ENCODE measurements at regions not wholly inside any gene's neighbourhood (a gene's known extent, or its start where the extent isn't known, plus 50 kb on each side); places are given as distances from the start of the nearest gene placed in this dataset.
"Not testable (repeated sequence)": the region's sequence is repeated elsewhere in the genome, so short reads cannot be mapped to it uniquely, and the experiment has no call there.

- no peaks in the 10 kb centered on the region for H3K36me3 Mint-ChIP-seq (ENCODE audit: low read depth)
- H3K9me3 Mint-ChIP-seq, result no peaks in the 10 kb centered on the region
- peaks cover 30% of the 10 kb centered on the region for H3K27me3 Mint-ChIP-seq
- no peak for ATAC-seq (replicated peaks)
- no peaks in the 10 kb centered on the region for H3K4me1 Mint-ChIP-seq
- H3K27ac Mint-ChIP-seq, result no peak overlapping the region
- H3K4me3 Mint-ChIP-seq, result no peak overlapping the region
Measured at GRCh38 chr6:1175877-1176276, 136.0 kb upstream of the FOXQ1 start.

GRCh38 chr6:1170794-1171193 lies 141.1 kb upstream of the FOXQ1 start:
- Mint-ChIP-seq H3K9me3 (no peaks in the 10 kb centered on the region), H3K27me3 (peaks cover 25% of the 10 kb centered on the region), H3K4me1 (no peaks in the 10 kb centered on the region), H3K4me3 (no peak overlapping the region), H3K36me3 (ENCODE audit: low read depth) (no peaks in the 10 kb centered on the region), H3K27ac (no peak overlapping the region)
- no peak for ATAC-seq (replicated peaks)

GRCh38 chr6:1164600-1164999 lies 147.3 kb upstream of the FOXQ1 start:
- Mint-ChIP-seq H3K4me1 (no peaks in the 10 kb centered on the region), H3K4me3 (no peak overlapping the region), H3K27me3 (peaks cover 31% of the 10 kb centered on the region), H3K27ac (no peak overlapping the region), H3K9me3 (no peaks in the 10 kb centered on the region), H3K36me3 (ENCODE audit: low read depth) (no peaks in the 10 kb centered on the region)
- ATAC-seq (replicated peaks), result no peak

- ATAC-seq (replicated peaks), result no peak
- no peaks in the 10 kb centered on the region for H3K36me3 Mint-ChIP-seq (ENCODE audit: low read depth)
- H3K27ac Mint-ChIP-seq, result no peak overlapping the region
- no peaks in the 10 kb centered on the region for H3K9me3 Mint-ChIP-seq
- H3K4me3 Mint-ChIP-seq, result no peak overlapping the region
- peaks cover 28% of the 10 kb centered on the region for H3K27me3 Mint-ChIP-seq
- H3K4me1 Mint-ChIP-seq, result no peaks in the 10 kb centered on the region
Measured at GRCh38 chr6:1163501-1163900, 148.4 kb upstream of the FOXQ1 start.

- Mint-ChIP-seq H3K27me3 (peaks cover 27% of the 10 kb centered on the region), H3K9me3 (no peaks in the 10 kb centered on the region), H3K4me3 (peak overlapping the region; percentile 23), H3K36me3 (ENCODE audit: low read depth) (no peaks in the 10 kb centered on the region), H3K27ac (no peak overlapping the region), H3K4me1 (no peaks in the 10 kb centered on the region)
- ATAC-seq (replicated peaks), result no peak
Measured at GRCh38 chr6:1162367-1163275, 149.3 kb upstream of the FOXQ1 start.

GRCh38 chr6:1156411-1156810 lies 155.5 kb upstream of the FOXQ1 start:
- H3K36me3 Mint-ChIP-seq (ENCODE audit: low read depth); H3K27ac Mint-ChIP-seq; H3K4me3 Mint-ChIP-seq; H3K9me3 Mint-ChIP-seq; H3K4me1 Mint-ChIP-seq; ATAC-seq (replicated peaks): not testable (repeated sequence)
- H3K27me3 Mint-ChIP-seq, result peaks cover 28% of the 10 kb centered on the region

- Mint-ChIP-seq H3K36me3 (ENCODE audit: low read depth) (no peaks in the 10 kb centered on the region), H3K27ac (no peak overlapping the region), H3K4me3 (no peak overlapping the region), H3K9me3 (no peaks in the 10 kb centered on the region), H3K4me1 (no peaks in the 10 kb centered on the region), H3K27me3 (peaks cover 39% of the 10 kb centered on the region)
- no peak for ATAC-seq (replicated peaks)
Measured at GRCh38 chr6:1153696-1154245, 158.1 kb upstream of the FOXQ1 start.

- ATAC-seq (replicated peaks), result no peak
- peaks cover 38% of the 10 kb centered on the region for H3K27me3 Mint-ChIP-seq
- H3K4me1 Mint-ChIP-seq, result peaks cover 5% of the 10 kb centered on the region
- H3K4me3 Mint-ChIP-seq, result no peak overlapping the region
- no peaks in the 10 kb centered on the region for H3K36me3 Mint-ChIP-seq (ENCODE audit: low read depth)
- no peaks in the 10 kb centered on the region for H3K9me3 Mint-ChIP-seq
- H3K27ac Mint-ChIP-seq, result no peak overlapping the region
Measured at GRCh38 chr6:1146500-1146899, 165.4 kb upstream of the FOXQ1 start.

GRCh38 chr6:1145768-1146218 lies 166.1 kb upstream of the FOXQ1 start:
- Mint-ChIP-seq H3K4me3 (no peak overlapping the region), H3K4me1 (peaks cover 5% of the 10 kb centered on the region), H3K9me3 (no peaks in the 10 kb centered on the region), H3K27ac (no peak overlapping the region), H3K27me3 (peaks cover 31% of the 10 kb centered on the region), H3K36me3 (ENCODE audit: low read depth) (no peaks in the 10 kb centered on the region)
- ATAC-seq (replicated peaks), result no peak

GRCh38 chr6:1144842-1145767 lies 166.8 kb upstream of the FOXQ1 start:
- Mint-ChIP-seq H3K36me3 (ENCODE audit: low read depth) (no peaks in the 10 kb centered on the region), H3K27me3 (peaks cover 28% of the 10 kb centered on the region), H3K4me3 (no peak overlapping the region), H3K27ac (no peak overlapping the region), H3K4me1 (peaks cover 5% of the 10 kb centered on the region), H3K9me3 (no peaks in the 10 kb centered on the region)
- no peak for ATAC-seq (replicated peaks)

- Mint-ChIP-seq H3K27me3 (peaks cover 29% of the 10 kb centered on the region), H3K27ac (no peak overlapping the region), H3K4me1 (peaks cover 5% of the 10 kb centered on the region), H3K36me3 (ENCODE audit: low read depth) (no peaks in the 10 kb centered on the region), H3K4me3 (no peak overlapping the region), H3K9me3 (no peaks in the 10 kb centered on the region)
- ATAC-seq (replicated peaks), result no peak
Measured at GRCh38 chr6:1143655-1144054, 168.2 kb upstream of the FOXQ1 start.

GRCh38 chr6:1139155-1139890 lies 172.6 kb upstream of the FOXQ1 start:
- Mint-ChIP-seq H3K27me3 (peaks cover 16% of the 10 kb centered on the region), H3K9me3 (no peaks in the 10 kb centered on the region), H3K4me3 (no peak overlapping the region), H3K36me3 (ENCODE audit: low read depth) (no peaks in the 10 kb centered on the region), H3K27ac (no peak overlapping the region), H3K4me1 (no peaks in the 10 kb centered on the region)
- no peak for ATAC-seq (replicated peaks)

- no peaks in the 10 kb centered on the region for H3K9me3 Mint-ChIP-seq
- peaks cover 15% of the 10 kb centered on the region for H3K27me3 Mint-ChIP-seq
- H3K4me1 Mint-ChIP-seq, result no peaks in the 10 kb centered on the region
- ATAC-seq (replicated peaks), result no peak
- H3K4me3 Mint-ChIP-seq, result no peak overlapping the region
- H3K27ac Mint-ChIP-seq, result no peak overlapping the region
- H3K36me3 Mint-ChIP-seq (ENCODE audit: low read depth), result no peaks in the 10 kb centered on the region
Measured at GRCh38 chr6:1137849-1138248, 174.0 kb upstream of the FOXQ1 start.

- no peaks in the 10 kb centered on the region for H3K36me3 Mint-ChIP-seq (ENCODE audit: low read depth)
- H3K27me3 Mint-ChIP-seq, result peaks cover 15% of the 10 kb centered on the region
- no peaks in the 10 kb centered on the region for H3K9me3 Mint-ChIP-seq
- H3K4me1 Mint-ChIP-seq, result no peaks in the 10 kb centered on the region
- no peak overlapping the region for H3K4me3 Mint-ChIP-seq
- ATAC-seq (replicated peaks), result no peak
- H3K27ac Mint-ChIP-seq, result no peak overlapping the region
Measured at GRCh38 chr6:1136827-1137226, 175.1 kb upstream of the FOXQ1 start.
